Neutrophil (primary cell): ENCODE measurements at regions not wholly inside any gene's neighbourhood (a gene's known extent, or its start where the extent isn't known, plus 50 kb on each side); places are given as distances from the start of the nearest gene placed in this dataset.

ENCODE experiments used
- H3K27ac ChIP-seq: fragments of 200-600 bp; sonication (generic); 2 replicates; pipeline ENCODE4 v1.5.1; 2016; ENCODE audit warnings: mild to moderate bottlenecking, moderate library complexity
- H3K27me3 ChIP-seq: fragments of 200-600 bp; sonication (generic); 2 replicates; pipeline ENCODE4 v1.6.0; 2016; ENCODE audit warnings: mild to moderate bottlenecking
- H3K36me3 ChIP-seq: fragments of 200-600 bp; sonication (generic); 2 replicates; pipeline ENCODE4 v1.5.1; 2017
- H3K4me1 ChIP-seq, 2 experiments: fragments of 200-600 bp in 1 of 2; sonication (generic) in 1 of 2; 1 replicate in 1 of 2; 2 replicates in 1 of 2; pipeline versions ENCODE4 v1.5.1 to v1.6.1; 2013 to 2016; ENCODE audit warnings: low read depth in 1 of 2, low read length in 1 of 2, mild to moderate bottlenecking in 1 of 2, moderate library complexity in 1 of 2; ENCODE audit not compliant: control insufficient read depth in 1 of 2, insufficient read depth in 1 of 2
- H3K4me3 ChIP-seq, 2 experiments: fragments of 200-600 bp in 1 of 2; sonication (generic) in 1 of 2; 1 replicate in 1 of 2; 2 replicates in 1 of 2; pipeline ENCODE4 v1.5.1; 2013 to 2016; ENCODE audit warnings: low read depth in 1 of 2, low read length in 1 of 2, mild to moderate bottlenecking in 1 of 2, moderate library complexity in 1 of 2
- H3K9me3 ChIP-seq: fragments of 200-600 bp; sonication (generic); 2 replicates; pipeline ENCODE4 v1.5.1; 2016
- CTCF ChIP-seq: fragments of 200-600 bp; sonication (generic); IDR thresholded peaks from 2 replicates; pipeline ENCODE4 v1.5.1; 2016; ENCODE audit warnings: antibody characterized with exemption

- H3K4me3 ChIP-seq: no peak overlapping the region
- H3K27me3 ChIP-seq: no peaks in the 10 kb centered on the region
- H3K9me3 ChIP-seq: no peaks in the 10 kb centered on the region
- TF ChIP-seq CTCF: no peak
- H3K27ac ChIP-seq: no peak overlapping the region
- peaks cover 4 to 6% of the 10 kb centered on the region in 2 experiments for H3K4me1 ChIP-seq
- no peaks in the 10 kb centered on the region for H3K36me3 ChIP-seq
Observed at GRCh38 chr5:155258161-155258560, 244.6 kb downstream of the KIF4B start.

- Histone ChIP-seq H3K27ac (no peak overlapping the region), H3K4me1 (peaks cover 5 to 10% of the 10 kb centered on the region in 2 experiments), H3K4me3 (no peak overlapping the region), H3K27me3 (no peaks in the 10 kb centered on the region), H3K36me3 (no peaks in the 10 kb centered on the region), H3K9me3 (no peaks in the 10 kb centered on the region)
- no peak for TF ChIP-seq CTCF
Observed at GRCh38 chr5:155259648-155260047, 246.1 kb downstream of the KIF4B start.

GRCh38 chr5:155260798-155261197 is 247.2 kb downstream of the KIF4B start:
- TF ChIP-seq CTCF: no peak
- H3K4me3 ChIP-seq: no peak overlapping the region
- H3K36me3 ChIP-seq: no peaks in the 10 kb centered on the region

GRCh38 chr5:155263381-155263780 is 249.8 kb downstream of the KIF4B start:
- Histone ChIP-seq H3K9me3 (no peaks in the 10 kb centered on the region), H3K27ac (no peak overlapping the region), H3K36me3 (no peaks in the 10 kb centered on the region), H3K27me3 (no peaks in the 10 kb centered on the region), H3K4me1 (peaks cover 9 to 19% of the 10 kb centered on the region in 2 experiments), H3K4me3 (no peak overlapping the region)
- TF ChIP-seq CTCF: no peak

More at GRCh38 chr5:155260798-155261197, 247.2 kb downstream of the KIF4B start:
- Histone ChIP-seq H3K4me1 (peaks cover 9 to 19% of the 10 kb centered on the region in 2 experiments), H3K27me3 (no peaks in the 10 kb centered on the region), H3K27ac (no peak overlapping the region), H3K9me3 (no peaks in the 10 kb centered on the region)

- no peaks in the 10 kb centered on the region for H3K36me3 ChIP-seq
- H3K27ac ChIP-seq: no peak overlapping the region
- H3K9me3 ChIP-seq: no peaks in the 10 kb centered on the region
- no peak overlapping the region for H3K4me3 ChIP-seq
- peaks cover 6 to 15% of the 10 kb centered on the region in 2 experiments for H3K4me1 ChIP-seq
- TF ChIP-seq CTCF: no peak
- no peaks in the 10 kb centered on the region for H3K27me3 ChIP-seq
Observed at GRCh38 chr5:155264809-155265208, 251.3 kb downstream of the KIF4B start.
